ENCODE measurements at regions not wholly inside any gene's neighbourhood (a gene's known extent, or its start where the extent isn't known, plus 50 kb on each side); places are given as distances from the start of the nearest gene placed in this dataset.

DNA sequence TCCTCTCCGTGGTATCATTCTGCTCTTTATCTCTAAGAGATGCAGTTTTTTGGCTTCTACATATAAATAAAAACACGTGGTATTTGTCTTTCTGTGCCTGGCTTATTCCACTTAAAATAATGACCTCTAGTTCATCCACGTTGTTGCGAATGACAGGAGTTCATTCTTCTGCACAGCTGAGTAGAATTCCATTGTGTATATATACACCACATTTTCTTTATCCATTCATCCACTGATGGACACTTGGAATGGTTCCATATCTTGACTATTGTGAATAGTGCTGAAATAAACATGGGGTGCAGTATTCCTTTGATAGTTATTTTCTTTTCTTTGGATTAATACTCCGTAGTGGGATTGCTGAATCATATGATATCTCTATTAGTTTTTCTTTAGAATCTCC, 262.3 kb downstream of the SOX11 start:
- 88% methylated on average over 5 of the region's 5 CpGs; no CpG with 5 or more reads in 1 of the 2 experiments for WGBS, 2 experiments (ENCODE audit: extremely low coverage in 1 of 2, insufficient coverage in 1 of 2, insufficient read length in 1 of 2, insufficient replicate concordance in 2 of 2, low coverage in 1 of 2, low lambda C conversion rate in 2 of 2, missing lambda C conversion rate in 1 of 2)
- no peaks in the 10 kb centered on the region; the same call in 1 of the 2 replicates for H3K23me2 ChIP-seq (ENCODE audit: low read depth, low read length)
- H2AK5ac ChIP-seq (ENCODE audit: low read depth, low read length): no peak overlapping the region
- CTCF ChIA-PET (ENCODE audit: partially characterized antibody): interaction anchor here (1.1 kb wide), 1 partner anchor 9 kb away, joined by 3 read pairs; no protein-coding TSS in a partner anchor
- H2BK12ac ChIP-seq (ENCODE audit: low read depth, low read length): no peak overlapping the region
- H3K18ac ChIP-seq (ENCODE audit: extremely low read depth, low read length): no peak overlapping the region
- no peak overlapping the region for H3K23ac ChIP-seq (ENCODE audit: insufficient read length)
- DNase-seq (ENCODE audit: low read depth in 1 of 2, low spot score in 2 of 2) (no peak), FAIRE-seq (no peak)
- H2BK15ac ChIP-seq (ENCODE audit: low read length): no peak overlapping the region
- no peak overlapping the region for H3K56ac ChIP-seq (replicated peaks; ENCODE audit: insufficient read length, low read depth, low read length)
- H3K79me1 ChIP-seq (ENCODE audit: low read depth, low read length): no peaks in the 10 kb centered on the region
- no peak overlapping the region for H3K14ac ChIP-seq (ENCODE audit: insufficient read length)
- POLR2A ChIA-PET (ENCODE audit: partially characterized antibody): no interaction called here
- no peaks in the 10 kb centered on the region for H3K27me3 ChIP-seq (replicated peaks in 1 of 4; ENCODE audit: control insufficient read depth in 3 of 4, extremely low read depth in 1 of 4, insufficient read depth in 3 of 4, low read length in 3 of 4)
- H2BK5ac ChIP-seq (ENCODE audit: low read depth, low read length): no peak overlapping the region
- H3K9me3 ChIP-seq (ENCODE audit: insufficient read depth in 2 of 2, low read depth in 1 of 2, low read length in 1 of 2): no peaks in the 10 kb centered on the region
- no peak overlapping the region for H4K91ac ChIP-seq (replicated peaks; ENCODE audit: insufficient read length, low read length)
- no peaks in the 10 kb centered on the region for H3K4me1 ChIP-seq (replicated peaks in 1 of 4; ENCODE audit: control insufficient read depth in 3 of 4, insufficient read depth in 4 of 4, low read length in 3 of 4)
- no peak overlapping the region for H2AFZ ChIP-seq (ENCODE audit: low read length)
- no peak overlapping the region for H2BK120ac ChIP-seq (replicated peaks; ENCODE audit: low read depth, low read length)
- H3K4me3 ChIP-seq (ENCODE audit: extremely low read depth in 1 of 4, insufficient read depth in 2 of 4, low read depth in 3 of 4, low read length in 4 of 4): no peak overlapping the region
- H2BK20ac ChIP-seq (ENCODE audit: low read length): no peak overlapping the region
- no peak overlapping the region for H3K4me2 ChIP-seq (ENCODE audit: insufficient read depth in 1 of 2, low read depth in 2 of 2, low read length in 2 of 2)
- H4K20me1 ChIP-seq (replicated peaks in 1 of 2; ENCODE audit: control insufficient read depth in 1 of 2, insufficient read depth in 2 of 2, low read length in 2 of 2): no peaks in the 10 kb centered on the region
- H4K8ac ChIP-seq (ENCODE audit: extremely low read depth, insufficient read depth, low read length): no peak overlapping the region
- H3K27ac ChIP-seq (ENCODE audit: low read depth, low read length): no peak overlapping the region
- no peaks in the 10 kb centered on the region; a peak in 2 of 8 replicates for H3K36me3 ChIP-seq (ENCODE audit: control insufficient read depth in 2 of 4, insufficient read depth in 4 of 4, low read length in 3 of 4)
- no peak overlapping the region for H3K9ac ChIP-seq (replicated peaks in 1 of 4; ENCODE audit: extremely low read depth in 1 of 4, low read depth in 3 of 4, low read length in 3 of 4)
- no peak overlapping the region for H3K4ac ChIP-seq (replicated peaks; ENCODE audit: insufficient read length, low read depth, low read length)
- no peak overlapping the region for H4K5ac ChIP-seq (ENCODE audit: insufficient read length, low read depth, low read length)
- H3K79me2 ChIP-seq (ENCODE audit: control insufficient read depth in 1 of 2, insufficient read depth in 2 of 2, low read length in 2 of 2): no peaks in the 10 kb centered on the region
- TF ChIP-seq CREB1 (IDR thresholded peaks at IDR 0.05) (no peak), TEAD4 (IDR thresholded peaks at IDR 0.05; ENCODE audit: low read depth, low read length) (no peak), FOSL1 (IDR thresholded peaks at IDR 0.05; ENCODE audit: insufficient read depth, low read depth, low read length) (no peak), TAF1 (IDR thresholded peaks at IDR 0.05; ENCODE audit: low read depth, low read length) (no peak), RXRA (IDR thresholded peaks at IDR 0.05; ENCODE audit: insufficient read depth, low read depth, low read length) (no peak), SUZ12 (IDR thresholded peaks at IDR 0.05; ENCODE audit: low read length) (no peak), MAFK (IDR thresholded peaks at IDR 0.05; ENCODE audit: low read depth, low read length) (no peak), RAD21 (IDR thresholded peaks at IDR 0.05 in 1 of 2, conservative IDR thresholded peaks at IDR 0.05 in 1 of 2; ENCODE audit: low read depth in 2 of 2, low read length in 2 of 2) (no peak), GTF2F1 (IDR thresholded peaks at IDR 0.05; ENCODE audit: borderline replicate concordance, low read depth, low read length) (no peak), SIRT6 (IDR thresholded peaks at IDR 0.05; ENCODE audit: low read length) (no peak)
- TF ChIP-seq, protein P1, sequence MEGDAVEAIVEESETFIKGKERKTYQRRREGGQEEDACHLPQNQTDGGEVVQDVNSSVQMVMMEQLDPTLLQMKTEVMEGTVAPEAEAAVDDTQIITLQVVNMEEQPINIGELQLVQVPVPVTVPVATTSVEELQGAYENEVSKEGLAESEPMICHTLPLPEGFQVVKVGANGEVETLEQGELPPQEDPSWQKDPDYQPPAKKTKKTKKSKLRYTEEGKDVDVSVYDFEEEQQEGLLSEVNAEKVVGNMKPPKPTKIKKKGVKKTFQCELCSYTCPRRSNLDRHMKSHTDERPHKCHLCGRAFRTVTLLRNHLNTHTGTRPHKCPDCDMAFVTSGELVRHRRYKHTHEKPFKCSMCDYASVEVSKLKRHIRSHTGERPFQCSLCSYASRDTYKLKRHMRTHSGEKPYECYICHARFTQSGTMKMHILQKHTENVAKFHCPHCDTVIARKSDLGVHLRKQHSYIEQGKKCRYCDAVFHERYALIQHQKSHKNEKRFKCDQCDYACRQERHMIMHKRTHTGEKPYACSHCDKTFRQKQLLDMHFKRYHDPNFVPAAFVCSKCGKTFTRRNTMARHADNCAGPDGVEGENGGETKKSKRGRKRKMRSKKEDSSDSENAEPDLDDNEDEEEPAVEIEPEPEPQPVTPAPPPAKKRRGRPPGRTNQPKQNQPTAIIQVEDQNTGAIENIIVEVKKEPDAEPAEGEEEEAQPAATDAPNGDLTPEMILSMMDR (IDR thresholded peaks at IDR 0.05; ENCODE audit: control extremely low read depth in 1 of 3, insufficient read depth in 1 of 3, low read depth in 1 of 3, low read length in 3 of 3): no peak
- TF ChIP-seq, protein P2, sequence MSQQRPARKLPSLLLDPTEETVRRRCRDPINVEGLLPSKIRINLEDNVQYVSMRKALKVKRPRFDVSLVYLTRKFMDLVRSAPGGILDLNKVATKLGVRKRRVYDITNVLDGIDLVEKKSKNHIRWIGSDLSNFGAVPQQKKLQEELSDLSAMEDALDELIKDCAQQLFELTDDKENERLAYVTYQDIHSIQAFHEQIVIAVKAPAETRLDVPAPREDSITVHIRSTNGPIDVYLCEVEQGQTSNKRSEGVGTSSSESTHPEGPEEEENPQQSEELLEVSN (IDR thresholded peaks at IDR 0.05): no peak

All from H1 (cell line).